ENCODE measurements at regions not wholly inside any gene's neighbourhood (a gene's known extent, or its start where the extent isn't known, plus 50 kb on each side); places are given as distances from the start of the nearest gene placed in this dataset.
"Not testable (repeated sequence)": the region's sequence is repeated elsewhere in the genome, so short reads cannot be mapped to it uniquely, and the experiment has no call there.

- no peak for TF ChIP-seq POLR2A (IDR thresholded peaks at IDR 0.05; ENCODE audit: low read depth, low read length)
- no peak for DNase-seq (ENCODE audit: insufficient read length, low spot score)
- FAIRE-seq: no peak
Measured at GRCh38 chr6:22132656-22133055, 164.2 kb downstream of the PRL start.

GRCh38 chr6:22133357-22133756, 163.5 kb downstream of the PRL start:
- no peak for FAIRE-seq
- TF ChIP-seq POLR2A (IDR thresholded peaks at IDR 0.05; ENCODE audit: low read depth, low read length): no peak
- no peak for DNase-seq (ENCODE audit: insufficient read length, low spot score)

GRCh38 chr6:22134308-22134707, 162.5 kb downstream of the PRL start:
- DNase-seq (ENCODE audit: insufficient read length, low spot score) (no peak), FAIRE-seq (no peak)
- TF ChIP-seq POLR2A (IDR thresholded peaks at IDR 0.05; ENCODE audit: low read depth, low read length): no peak

GRCh38 chr6:22135395-22135794, 161.4 kb downstream of the PRL start:
- no peak for TF ChIP-seq POLR2A (IDR thresholded peaks at IDR 0.05; ENCODE audit: low read depth, low read length)
- no peak for FAIRE-seq
- DNase-seq (ENCODE audit: insufficient read length, low spot score): no peak

- FAIRE-seq; DNase-seq (ENCODE audit: insufficient read length, low spot score): not testable (repeated sequence)
Measured at GRCh38 chr6:22140736-22141135, 156.1 kb downstream of the PRL start.

- no peak for DNase-seq (ENCODE audit: insufficient read length, low spot score)
- TF ChIP-seq POLR2A (IDR thresholded peaks at IDR 0.05; ENCODE audit: low read depth, low read length): no peak
- no peak for FAIRE-seq
Measured at GRCh38 chr6:22141241-22141745, 155.5 kb downstream of the PRL start.

GRCh38 chr6:22142856-22143255, 154.0 kb downstream of the PRL start:
- FAIRE-seq (no peak), DNase-seq (ENCODE audit: insufficient read length, low spot score) (no peak)
- no peak for TF ChIP-seq POLR2A (IDR thresholded peaks at IDR 0.05; ENCODE audit: low read depth, low read length)

GRCh38 chr6:22145376-22145775, 151.5 kb downstream of the PRL start:
- no peak for TF ChIP-seq POLR2A (IDR thresholded peaks at IDR 0.05; ENCODE audit: low read depth, low read length)
- DNase-seq (ENCODE audit: insufficient read length, low spot score) (no peak), FAIRE-seq (no peak)

- DNase-seq (ENCODE audit: insufficient read length, low spot score) (no peak), FAIRE-seq (no peak)
- no peak for TF ChIP-seq POLR2A (IDR thresholded peaks at IDR 0.05; ENCODE audit: low read depth, low read length)
Measured at GRCh38 chr6:22145823-22146677, 150.8 kb downstream of the PRL start.

GRCh38 chr6:22146678-22146930, 150.2 kb downstream of the PRL start:
- no peak for TF ChIP-seq POLR2A (IDR thresholded peaks at IDR 0.05; ENCODE audit: low read depth, low read length)
- no peak for FAIRE-seq
- no peak for DNase-seq (ENCODE audit: insufficient read length, low spot score)

GRCh38 chr6:22146931-22147701, 149.7 kb downstream of the PRL start:
- DNase-seq (ENCODE audit: insufficient read length, low spot score) (no peak), FAIRE-seq (no peak)
- TF ChIP-seq POLR2A (IDR thresholded peaks at IDR 0.05; ENCODE audit: low read depth, low read length): no peak

GRCh38 chr6:22147921-22148776, 148.7 kb downstream of the PRL start:
- TF ChIP-seq POLR2A (IDR thresholded peaks at IDR 0.05; ENCODE audit: low read depth, low read length): no peak
- FAIRE-seq: peak; percentile 85
- DNase-seq (ENCODE audit: insufficient read length, low spot score): peak; percentile 7

- no peak for TF ChIP-seq POLR2A (IDR thresholded peaks at IDR 0.05; ENCODE audit: low read depth, low read length)
- no peak for FAIRE-seq
- no peak for DNase-seq (ENCODE audit: insufficient read length, low spot score)
Measured at GRCh38 chr6:22149096-22149495, 147.7 kb downstream of the PRL start.
